Superior temporal gyrus (tissue), 1 donor: ENCODE measurements at regions not wholly inside any gene's neighbourhood (a gene's known extent, or its start where the extent isn't known, plus 50 kb on each side); places are given as distances from the start of the nearest gene placed in this dataset.
"Not testable (repeated sequence)": the region's sequence is repeated elsewhere in the genome, so short reads cannot be mapped to it uniquely, and the experiment has no call there.

Source experiments
- DNase-seq: peaks from one replicate; pipeline ENCODE4 v3.0.0-alpha.2; 2016; ENCODE audit errors: extremely low spot score

DNA sequence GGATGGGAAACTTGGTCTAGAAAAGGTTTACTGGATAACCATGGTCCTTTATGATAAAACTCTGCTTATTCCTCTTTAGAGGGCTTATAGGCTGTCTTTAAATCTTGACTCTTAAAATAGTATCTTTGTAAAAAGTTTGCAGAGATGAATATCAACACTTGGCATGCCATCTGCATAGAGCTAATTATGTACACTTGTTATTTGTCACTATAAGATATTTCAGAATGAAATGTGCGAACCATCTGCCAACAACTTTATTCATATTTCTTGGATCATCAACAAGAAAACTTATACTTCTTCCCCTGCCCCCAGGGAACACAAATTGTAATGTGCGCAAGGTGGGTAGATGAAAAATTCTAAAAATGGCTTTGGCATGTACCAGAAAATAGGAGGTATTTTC, 653.0 kb upstream of the CHAC2 start:
- peak; percentile 59 for DNase-seq

DNA sequence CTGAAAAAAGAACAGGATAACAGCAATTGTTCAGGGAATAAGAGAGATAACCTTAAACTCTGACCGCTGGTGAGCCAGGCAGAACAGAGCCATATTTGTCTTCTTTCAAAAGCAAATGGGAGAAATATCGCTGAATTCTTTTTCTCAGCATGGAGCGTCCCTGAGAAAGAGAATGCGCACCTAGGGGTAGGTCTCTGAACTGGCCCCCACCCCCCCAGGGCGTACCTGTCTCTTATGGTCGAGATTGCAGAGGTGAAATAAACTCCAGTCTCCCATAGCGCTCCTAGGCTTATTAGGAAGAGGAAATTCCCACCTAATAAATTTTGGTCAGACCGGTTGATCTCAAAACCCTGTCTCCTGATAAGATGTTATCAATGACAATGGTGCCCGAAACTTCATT, 655.2 kb upstream of the CHAC2 start:
- DNase-seq: not testable (repeated sequence)

DNA sequence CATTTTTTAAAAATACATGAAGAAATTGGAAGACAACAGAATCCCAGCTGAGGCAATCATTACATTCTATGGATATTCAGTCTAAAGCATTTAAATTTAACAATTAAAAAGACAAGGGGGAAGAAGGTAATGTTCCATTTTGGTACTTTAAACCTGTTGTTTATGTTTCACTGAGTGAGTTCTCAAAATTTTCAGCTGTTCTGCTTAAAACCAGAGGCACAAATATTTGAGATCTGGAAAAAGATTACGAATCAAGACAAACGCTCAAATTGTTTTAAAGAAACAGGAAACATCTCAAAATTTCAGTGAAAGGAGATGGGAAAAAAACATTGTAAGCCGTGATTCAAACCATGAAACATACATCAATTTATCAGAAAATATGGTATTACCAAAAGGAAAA, 656.2 kb upstream of the CHAC2 start:
- DNase-seq: no peak

DNA sequence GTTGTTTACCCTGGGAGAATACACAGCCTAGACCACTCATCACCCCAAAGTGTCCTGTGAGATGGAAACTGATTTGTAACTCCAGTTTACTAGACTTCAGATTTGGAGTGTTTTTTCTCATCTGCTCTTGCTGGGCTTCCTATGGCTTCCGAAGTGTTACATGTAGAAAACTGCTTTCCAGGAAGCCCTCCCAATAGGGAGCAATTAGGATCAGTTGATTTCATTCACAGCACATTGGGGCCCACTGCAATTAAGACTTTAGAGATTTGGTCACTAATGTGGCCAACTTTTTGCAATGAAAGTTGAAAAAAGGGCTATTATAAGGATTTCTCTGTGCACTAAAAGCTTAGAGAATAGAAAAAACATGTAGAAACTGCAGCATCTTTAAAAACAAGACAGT, 656.6 kb upstream of the CHAC2 start:
- DNase-seq: no peak

DNA sequence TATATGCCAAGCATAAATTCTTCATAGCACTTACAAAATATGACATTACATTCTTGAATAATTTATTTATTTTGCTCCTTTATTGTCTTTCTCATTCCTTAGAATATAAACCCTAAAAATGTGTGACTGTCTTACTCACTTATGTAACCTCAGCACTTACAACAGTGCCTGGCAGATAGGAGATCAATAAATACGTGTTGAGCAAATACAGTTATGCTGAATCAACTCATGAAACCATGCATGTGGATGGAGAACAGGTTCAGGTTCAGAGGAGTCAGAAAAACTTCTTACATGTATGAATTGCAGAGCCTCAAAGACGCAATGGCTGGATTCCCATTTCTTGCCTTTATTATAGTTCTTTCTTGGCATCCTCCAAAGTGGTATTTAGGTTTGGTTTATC, 659.4 kb upstream of the CHAC2 start:
- DNase-seq: no peak

DNA sequence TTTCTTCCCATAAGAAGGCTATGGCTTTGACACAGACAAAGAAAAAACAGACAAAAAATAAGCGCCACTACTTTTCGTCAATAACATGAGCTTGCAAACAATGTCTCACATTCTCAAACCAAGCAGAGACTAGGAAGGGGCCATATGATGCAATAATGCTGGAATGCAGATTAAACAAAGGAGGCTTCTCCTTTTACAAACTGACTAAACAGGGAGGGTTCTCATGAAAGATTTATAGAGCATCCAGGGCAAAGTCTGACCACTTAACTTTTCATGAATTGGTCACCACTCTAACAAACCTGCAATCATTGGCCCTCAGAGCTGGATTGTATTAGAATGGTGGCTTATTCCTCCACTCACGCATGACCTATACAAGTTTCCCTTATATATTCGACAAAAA, 663.3 kb upstream of the CHAC2 start:
- DNase-seq: no peak

DNA sequence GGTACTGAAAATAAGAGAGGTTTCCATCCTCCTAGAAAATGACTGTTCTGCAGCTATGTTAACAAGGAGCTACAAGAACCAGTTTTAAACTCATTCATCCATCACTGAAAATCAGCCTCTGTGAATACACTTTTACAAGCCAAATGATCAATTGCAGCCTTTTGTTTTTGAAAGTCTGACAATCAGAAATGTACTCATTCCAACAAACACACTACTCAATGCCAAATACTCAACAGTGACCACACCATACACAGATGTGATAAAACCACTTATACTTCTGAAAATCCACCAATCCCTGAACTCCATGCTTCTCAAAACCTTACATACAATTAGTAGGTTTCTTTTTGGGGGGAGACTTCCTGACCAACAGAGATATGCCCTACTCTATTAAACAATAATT, 663.9 kb upstream of the CHAC2 start:
- no peak for DNase-seq

DNA sequence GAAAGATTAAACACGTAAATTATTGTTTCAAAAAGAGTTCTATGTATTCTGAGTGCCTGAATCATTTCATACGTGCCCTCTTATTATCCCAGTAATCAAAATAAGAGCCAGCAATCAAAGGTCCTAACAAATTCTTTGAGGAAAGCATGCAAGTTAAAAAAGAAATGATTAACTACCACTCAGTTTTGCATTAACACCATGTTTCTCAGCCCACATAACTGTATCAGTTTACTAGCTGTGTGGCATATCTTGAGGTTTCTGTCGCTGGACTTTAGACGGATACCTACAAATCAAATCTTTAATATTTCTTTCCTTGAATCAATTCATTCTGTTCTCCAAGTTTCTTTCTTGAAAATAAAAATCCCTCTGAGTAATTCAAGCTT, 668.9 kb upstream of the CHAC2 start:
- no peak for DNase-seq

DNA sequence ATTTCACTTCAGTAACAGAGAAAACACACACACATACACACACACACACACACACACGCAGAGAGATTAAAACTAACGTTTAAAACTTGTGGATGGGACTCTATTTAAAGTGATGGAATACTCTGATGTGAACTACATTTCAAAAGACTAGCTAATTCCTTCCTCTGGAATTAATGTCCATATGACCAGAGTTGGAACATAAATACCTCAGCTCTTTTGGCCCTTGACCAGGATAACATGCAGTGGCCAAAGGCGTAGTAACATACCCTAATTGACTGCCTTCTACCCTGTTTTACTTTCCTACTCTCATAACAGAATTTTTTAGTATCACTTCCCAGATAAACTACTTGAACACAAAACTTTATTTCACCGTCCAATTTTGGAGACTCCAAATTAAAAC, 671.3 kb upstream of the CHAC2 start:
- no peak for DNase-seq

DNA sequence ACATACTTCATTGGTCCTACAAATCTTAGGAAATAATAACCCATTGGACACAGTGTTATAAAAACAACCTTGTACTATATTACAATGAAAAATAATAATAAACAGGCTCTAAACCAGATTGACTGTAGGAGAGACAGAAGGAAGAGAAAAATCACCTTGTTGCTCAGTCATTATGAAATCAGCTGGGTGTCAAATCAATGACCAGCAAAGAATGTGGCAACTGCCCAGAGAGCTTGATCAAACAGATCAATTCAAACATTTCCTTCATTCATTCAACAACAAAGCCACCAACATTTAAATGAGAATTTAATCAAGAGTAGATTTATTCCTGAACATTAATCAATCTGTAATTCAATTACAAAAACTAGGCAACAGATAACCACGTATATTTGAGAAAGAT, 671.9 kb upstream of the CHAC2 start:
- DNase-seq: no peak

DNA sequence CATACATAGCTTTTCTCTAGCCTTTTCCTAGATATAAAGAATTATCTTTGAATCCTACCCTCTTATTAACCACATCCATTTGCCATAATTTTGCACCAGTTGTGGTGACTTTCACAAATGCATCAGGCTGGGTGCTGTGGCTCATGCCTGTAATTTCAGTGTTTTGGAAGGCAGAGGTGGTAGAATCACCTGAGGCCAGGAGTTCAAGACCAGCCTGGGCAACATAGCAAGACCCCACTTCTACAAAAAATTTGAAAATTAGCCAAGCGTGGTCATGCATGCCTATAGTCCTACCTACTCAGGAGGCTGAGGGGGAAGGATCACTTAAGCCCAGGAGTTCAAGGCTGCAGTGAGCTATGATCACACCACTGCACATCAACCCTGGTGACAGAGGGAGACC, 672.4 kb upstream of the CHAC2 start:
- no peak for DNase-seq

DNA sequence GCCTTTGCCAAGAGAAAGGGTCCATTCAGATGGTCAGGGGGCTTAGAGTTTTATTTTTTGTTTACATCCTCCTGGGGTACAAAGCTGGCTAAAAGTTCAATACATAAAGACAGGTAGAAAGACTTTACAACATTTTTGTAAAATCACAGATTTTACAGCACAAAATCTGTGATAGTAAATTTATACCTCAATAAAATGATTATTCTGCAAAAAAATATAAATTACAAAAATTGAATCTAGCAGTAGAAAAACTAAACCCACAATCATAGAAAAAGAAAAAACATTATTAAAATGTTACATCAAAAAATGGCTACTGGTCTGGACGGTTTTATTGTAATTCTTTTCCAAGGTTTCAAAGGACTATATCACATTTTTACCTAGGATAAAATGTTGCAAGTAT, 674.2 kb upstream of the CHAC2 start:
- no peak for DNase-seq

DNA sequence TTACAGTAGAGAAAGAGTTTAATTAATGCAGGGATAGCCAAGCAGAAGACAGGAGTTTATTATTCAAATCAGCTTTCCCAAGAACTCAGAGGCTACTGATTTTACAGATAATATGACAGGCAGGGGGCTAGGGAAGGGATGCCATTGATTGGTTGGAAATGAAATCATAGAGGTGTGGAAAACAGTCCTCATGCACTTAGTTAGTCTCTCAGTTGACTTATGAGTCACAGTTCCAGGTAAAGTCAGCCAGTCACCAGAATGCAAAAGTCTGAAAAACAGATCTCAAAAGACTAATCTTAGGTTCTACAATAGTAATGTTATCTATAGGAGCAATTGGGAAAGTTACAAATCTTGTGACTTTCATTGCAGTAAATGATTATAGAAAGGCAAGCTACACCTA, 676.4 kb upstream of the CHAC2 start:
- DNase-seq: no peak

DNA sequence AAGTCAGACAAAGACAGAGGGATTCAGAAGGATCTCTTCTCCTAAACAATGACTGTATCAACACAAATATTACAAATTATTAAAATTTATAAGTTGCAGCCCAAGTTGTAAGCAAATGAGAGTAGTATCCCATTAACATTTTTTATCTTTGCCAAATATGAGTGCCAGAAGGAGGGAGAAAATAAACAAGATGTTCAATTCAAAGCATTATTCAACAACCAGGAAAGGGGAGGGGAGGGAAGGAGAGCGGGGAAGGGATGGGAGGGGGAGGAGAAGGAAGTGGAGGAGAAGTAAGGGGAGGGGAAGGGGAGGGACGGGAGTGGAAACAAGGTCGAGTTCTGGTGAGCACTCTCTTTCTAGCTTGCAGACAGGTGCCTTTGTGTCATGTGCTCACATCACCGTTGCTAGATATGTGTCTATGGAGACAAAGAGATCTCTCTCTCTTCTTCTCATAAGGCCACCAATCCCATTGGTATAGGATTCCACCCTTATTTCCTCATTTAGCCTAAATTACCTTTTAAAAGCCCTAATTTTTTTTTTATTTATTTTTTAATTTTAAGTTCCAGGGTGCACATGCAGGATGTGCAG, 679.6 kb upstream of the CHAC2 start:
- no peak for DNase-seq

DNA sequence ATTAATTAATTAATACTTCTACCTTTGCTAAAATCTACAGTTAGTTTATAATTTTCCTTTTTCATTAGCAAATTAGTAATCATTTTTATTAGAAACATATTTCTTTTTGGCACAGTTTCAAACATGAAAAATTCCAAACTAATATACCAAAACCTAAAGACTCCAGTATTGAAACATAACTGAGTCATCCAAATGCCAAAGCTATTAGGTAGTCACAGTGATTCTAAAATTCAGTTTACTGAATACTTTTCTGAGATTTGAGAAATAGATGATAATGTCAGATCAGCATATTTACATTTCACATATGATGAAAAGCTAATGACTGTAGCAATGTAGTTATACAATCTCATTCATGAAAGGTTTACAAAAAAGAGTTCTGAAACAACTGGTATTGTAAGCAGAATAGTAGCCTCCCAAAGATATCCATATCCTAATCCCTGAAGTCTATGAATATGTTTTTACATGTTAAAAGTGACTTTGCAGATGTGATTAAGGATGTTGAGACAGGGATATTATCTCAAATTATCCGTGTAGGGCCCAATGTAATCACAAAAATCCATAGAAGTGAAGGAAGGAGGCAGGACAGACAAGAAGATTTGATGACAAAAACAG, 680.2 kb upstream of the CHAC2 start:
- DNase-seq: no peak

DNA sequence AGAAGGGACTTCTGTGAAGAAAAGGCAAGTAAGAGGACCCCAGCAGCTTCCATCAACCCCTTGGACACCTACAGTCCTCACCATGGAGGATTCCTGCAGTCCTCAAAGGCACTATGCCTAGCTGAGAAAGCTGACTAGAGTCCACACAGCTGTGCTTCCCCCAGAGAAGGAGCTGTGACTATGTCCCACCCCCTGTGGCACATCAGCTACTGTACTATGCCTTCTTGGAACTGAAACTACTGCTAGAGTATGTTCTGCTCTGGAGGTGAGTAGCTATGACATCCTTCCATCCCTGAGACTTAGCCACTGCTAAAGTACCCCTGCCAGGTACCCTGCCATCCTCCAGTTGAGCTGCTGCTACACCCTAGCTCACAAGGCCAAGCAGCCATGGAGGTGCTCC, 690.2 kb upstream of the CHAC2 start:
- DNase-seq: no peak

DNA sequence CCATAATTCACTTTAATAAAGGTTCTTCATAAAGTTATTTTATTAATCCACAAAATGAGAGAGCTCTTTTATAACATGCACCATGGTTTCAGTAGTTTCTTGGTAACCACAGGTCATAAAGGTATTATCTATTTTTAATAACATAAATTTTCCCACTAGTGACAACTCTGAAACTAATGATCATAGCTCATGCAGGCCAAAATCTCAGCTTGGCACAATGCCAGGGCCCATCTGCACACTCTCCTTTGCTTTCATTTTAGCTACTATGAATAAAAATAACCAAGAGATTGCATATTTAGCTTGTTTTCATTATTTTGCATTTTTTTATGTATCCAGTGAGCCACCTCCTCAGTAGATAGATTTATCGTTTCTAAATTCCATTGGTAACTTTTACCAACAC, 691.8 kb upstream of the CHAC2 start:
- no peak for DNase-seq

DNA sequence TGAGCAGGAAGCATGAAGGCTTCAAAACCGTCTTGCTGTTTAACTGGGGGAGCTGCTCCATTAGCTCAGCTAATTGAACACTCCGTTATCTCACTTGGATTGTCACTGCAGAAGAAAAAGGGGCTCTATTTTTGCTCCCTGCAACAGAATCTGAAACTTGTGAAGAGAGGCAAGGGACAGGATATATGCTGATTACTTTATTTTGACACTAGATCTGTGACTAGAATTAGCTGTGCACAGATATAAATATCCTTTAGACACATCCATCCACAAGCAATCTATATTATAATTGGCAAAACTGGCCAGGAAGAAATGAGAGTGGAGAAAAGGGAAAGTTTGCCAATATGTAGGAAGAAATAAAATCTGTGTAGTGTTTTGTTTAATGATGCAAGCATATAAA, 700.1 kb upstream of the CHAC2 start:
- DNase-seq: no peak

DNA sequence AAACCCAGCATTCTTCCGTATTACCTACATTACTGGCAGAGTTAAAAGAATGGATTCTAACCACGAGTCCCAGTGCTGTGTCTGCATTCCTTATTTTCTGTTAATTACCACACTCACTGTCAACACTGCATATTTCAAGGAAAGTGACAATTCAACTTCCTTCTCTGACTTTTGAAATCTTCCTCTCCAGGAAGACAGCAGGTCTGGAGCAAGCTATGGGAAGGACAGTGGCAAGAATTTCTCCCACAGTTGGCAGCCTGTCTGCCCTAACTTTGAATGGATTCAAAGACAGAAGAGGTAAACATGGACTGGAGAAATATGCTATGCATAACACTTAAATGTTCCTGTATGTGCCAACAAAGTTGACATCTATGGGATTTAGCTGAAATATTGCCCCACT, 700.5 kb upstream of the CHAC2 start:
- no peak for DNase-seq

DNA sequence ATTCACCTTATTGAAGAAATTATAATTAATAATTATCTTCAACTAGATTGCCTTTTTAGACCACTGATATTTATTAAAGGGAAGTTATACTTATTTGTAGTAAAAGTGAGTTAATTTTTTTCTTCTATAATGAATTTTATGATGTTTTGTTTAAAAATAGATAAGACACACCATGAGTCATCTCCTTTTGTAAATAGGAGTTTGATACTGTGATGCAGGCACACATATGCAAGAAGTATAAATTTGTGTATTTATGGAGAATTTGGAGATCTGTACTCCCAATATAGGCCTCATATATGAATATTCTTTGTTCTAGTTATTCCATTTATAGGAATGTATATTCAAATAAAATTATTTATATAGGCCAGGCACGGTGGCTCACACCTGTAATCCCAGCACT, 703.5 kb upstream of the CHAC2 start:
- no peak for DNase-seq

DNA sequence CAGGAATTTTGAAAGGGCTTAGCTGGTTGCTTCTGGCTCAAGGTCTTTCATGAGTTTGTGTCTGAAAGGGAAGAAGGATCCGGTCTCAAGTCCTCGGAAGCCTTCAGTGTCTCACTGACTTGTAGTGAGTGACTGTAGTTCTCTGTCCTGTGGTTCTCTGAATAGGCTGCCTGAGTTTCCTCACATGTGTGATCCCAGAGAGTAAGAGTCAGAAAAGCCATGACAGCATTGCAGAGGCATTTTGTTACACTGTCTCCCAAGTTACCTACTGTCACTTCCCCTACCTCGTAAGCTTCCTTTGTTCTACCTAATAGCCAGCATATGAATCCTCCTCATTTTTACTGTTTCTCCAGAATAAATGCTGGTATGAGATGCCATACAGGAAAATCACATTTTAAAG, 709.1 kb upstream of the CHAC2 start:
- no peak for DNase-seq

DNA sequence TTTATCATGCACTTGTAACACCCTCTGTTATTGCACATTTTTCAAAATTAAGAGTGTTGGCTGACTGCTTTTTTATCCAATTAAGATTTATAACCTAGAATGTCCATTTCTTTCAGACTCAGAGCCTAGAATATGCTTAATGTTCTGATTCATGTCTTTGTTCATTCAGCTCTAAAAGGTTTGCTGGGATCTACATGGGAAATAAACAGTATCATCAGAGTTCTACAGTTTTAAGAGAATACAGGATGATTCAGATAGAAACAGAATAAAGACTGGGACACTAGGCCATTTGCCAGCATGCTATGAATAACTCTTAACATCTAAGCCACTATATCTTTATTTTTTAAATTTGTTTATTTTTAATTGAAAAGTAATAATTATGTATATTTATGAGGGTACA, 713.7 kb upstream of the CHAC2 start:
- DNase-seq: no peak

DNA sequence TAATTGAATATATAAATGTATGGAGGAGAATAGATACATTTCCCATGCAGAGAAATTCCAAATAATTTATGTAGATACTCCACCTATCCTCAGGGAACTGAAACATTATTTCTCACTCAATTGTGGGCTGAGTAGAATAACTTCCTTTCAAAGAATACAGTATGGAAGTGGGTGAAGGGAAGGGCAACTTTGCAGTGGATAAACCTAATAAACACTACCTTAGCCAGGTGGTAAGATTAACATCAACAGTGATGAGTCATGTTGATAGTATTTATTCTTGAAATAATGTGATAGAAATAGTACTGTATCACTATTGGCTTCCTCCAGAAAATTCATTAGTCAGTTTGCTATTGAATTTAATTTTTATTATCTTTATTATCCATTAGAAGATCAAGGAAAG, 716.4 kb upstream of the CHAC2 start:
- DNase-seq: no peak

DNA sequence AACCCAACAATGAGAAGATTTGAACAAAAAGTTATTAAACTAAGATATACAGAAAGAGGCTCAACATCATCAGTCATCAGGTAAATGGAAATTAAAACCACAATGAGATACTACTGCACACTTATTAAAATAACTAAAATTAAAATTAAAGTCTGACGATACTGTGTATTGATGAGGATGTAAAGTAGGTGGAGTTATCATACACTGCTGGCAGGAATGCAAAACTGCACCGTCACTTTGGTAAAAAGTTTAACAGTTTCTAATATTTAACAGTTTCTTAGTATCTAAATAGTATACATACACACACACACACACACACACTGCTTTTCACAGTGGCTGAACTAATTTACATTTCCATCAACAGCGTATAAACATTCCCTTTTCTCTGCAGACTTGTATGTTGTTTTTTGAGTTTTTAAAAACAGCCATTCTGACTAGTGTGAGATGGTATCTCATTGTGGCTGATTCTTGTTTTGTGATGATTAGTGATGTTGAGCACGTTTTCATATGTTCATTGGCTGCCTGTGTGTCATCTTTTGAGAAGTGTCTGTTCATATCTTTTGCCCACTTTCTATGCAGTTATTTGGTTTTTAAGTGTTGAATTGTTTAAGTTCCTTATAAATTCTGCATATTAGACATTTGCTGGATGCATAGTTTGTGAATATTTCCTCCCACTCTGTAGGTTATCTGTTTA, 726.9 kb upstream of the CHAC2 start:
- no peak for DNase-seq
